NT2/D1 (cell line): ENCODE measurements at regions not wholly inside any gene's neighbourhood (a gene's known extent, or its start where the extent isn't known, plus 50 kb on each side); places are given as distances from the start of the nearest gene placed in this dataset.

Experiments
- DNase-seq: peaks from one replicate; pipeline ENCODE4 v3.0.0-alpha.2; 2011; ENCODE audit warnings: low read depth, low spot score
- H3K27me3 ChIP-seq: 2 replicates; pipeline ENCODE4 v1.6.0; 2011; ENCODE audit warnings: mild to moderate bottlenecking; ENCODE audit not compliant: insufficient read length, insufficient read depth
- H3K36me3 ChIP-seq: 2 replicates; pipeline ENCODE4 v1.6.1; 2011; ENCODE audit warnings: mild to moderate bottlenecking, low read length, mixed read lengths; ENCODE audit not compliant: insufficient read depth, insufficient read length
- H3K4me1 ChIP-seq: 2 replicates; pipeline ENCODE4 v1.5.1; 2011; ENCODE audit not compliant: insufficient read depth, insufficient read length
- H3K4me3 ChIP-seq: 2 replicates; pipeline ENCODE4 v1.5.1; 2011; ENCODE audit warnings: low read depth; ENCODE audit not compliant: insufficient read length
- H3K9ac ChIP-seq: 2 replicates; pipeline ENCODE4 v1.6.0; 2011; ENCODE audit warnings: low read depth; ENCODE audit not compliant: insufficient read length
- H3K9me3 ChIP-seq: 2 replicates; pipeline ENCODE4 v1.5.1; 2011; ENCODE audit warnings: mild to moderate bottlenecking, low read length; ENCODE audit not compliant: insufficient read depth
- SUZ12 ChIP-seq: IDR thresholded peaks from 2 replicates; pipeline ENCODE4 v1.6.1; 2011; ENCODE audit not compliant: insufficient read length, insufficient read depth; ENCODE audit errors: extremely low read depth
- YY1 ChIP-seq: IDR thresholded peaks from 2 replicates; pipeline ENCODE4 v1.6.1; 2011; ENCODE audit not compliant: insufficient read length, insufficient read depth
- ZNF274 ChIP-seq: IDR thresholded peaks from 2 replicates; pipeline ENCODE4 v1.6.1; 2011; ENCODE audit warnings: mild to moderate bottlenecking, low read depth, low read length

GRCh38 chr1:219050086-219050821 is 123.4 kb upstream of the LYPLAL1 start:
- no peak overlapping the region for H3K9ac ChIP-seq
- no peak for DNase-seq
- H3K9me3 ChIP-seq: no peaks in the 10 kb centered on the region
- H3K4me1 ChIP-seq: no peaks in the 10 kb centered on the region
- no peaks in the 10 kb centered on the region for H3K27me3 ChIP-seq
- no peak overlapping the region for H3K4me3 ChIP-seq
- TF ChIP-seq ZNF274 (no peak), YY1 (no peak), SUZ12 (no peak)
- H3K36me3 ChIP-seq: no peaks in the 10 kb centered on the region

GRCh38 chr1:219050822-219051125 is 122.9 kb upstream of the LYPLAL1 start:
- DNase-seq: no peak
- Histone ChIP-seq H3K4me1 (no peaks in the 10 kb centered on the region), H3K36me3 (no peaks in the 10 kb centered on the region), H3K9ac (no peak overlapping the region), H3K27me3 (no peaks in the 10 kb centered on the region), H3K9me3 (no peaks in the 10 kb centered on the region), H3K4me3 (no peak overlapping the region)
- TF ChIP-seq ZNF274 (no peak), SUZ12 (no peak), YY1 (no peak)

GRCh38 chr1:219051547-219051946 is 122.1 kb upstream of the LYPLAL1 start:
- Histone ChIP-seq H3K9ac (no peak overlapping the region), H3K27me3 (no peaks in the 10 kb centered on the region), H3K4me1 (no peaks in the 10 kb centered on the region), H3K9me3 (no peaks in the 10 kb centered on the region), H3K36me3 (no peaks in the 10 kb centered on the region), H3K4me3 (no peak overlapping the region)
- DNase-seq: no peak
- TF ChIP-seq SUZ12 (no peak), ZNF274 (no peak)

- no peaks in the 10 kb centered on the region for H3K27me3 ChIP-seq
- TF ChIP-seq YY1 (no peak), ZNF274 (no peak), SUZ12 (no peak)
Observed at GRCh38 chr1:219058891-219059820, 114.5 kb upstream of the LYPLAL1 start.

GRCh38 chr1:219060798-219061197 is 112.9 kb upstream of the LYPLAL1 start:
- H3K9ac ChIP-seq: no peak overlapping the region
- no peaks in the 10 kb centered on the region for H3K36me3 ChIP-seq
- no peaks in the 10 kb centered on the region for H3K4me1 ChIP-seq
- H3K9me3 ChIP-seq: peaks cover 7% of the 10 kb centered on the region; the same call in 1 of the 2 replicates
- no peak overlapping the region for H3K4me3 ChIP-seq
- no peaks in the 10 kb centered on the region for H3K27me3 ChIP-seq
- DNase-seq: no peak
- no peak for TF ChIP-seq SUZ12
- no peak for TF ChIP-seq YY1
- TF ChIP-seq ZNF274: no peak

More at GRCh38 chr1:219058891-219059820, 114.5 kb upstream of the LYPLAL1 start:
- H3K4me3 ChIP-seq: no peak overlapping the region
- no peaks in the 10 kb centered on the region for H3K4me1 ChIP-seq
- no peaks in the 10 kb centered on the region for H3K36me3 ChIP-seq
- no peak overlapping the region for H3K9ac ChIP-seq
- H3K9me3 ChIP-seq: peaks cover 7% of the 10 kb centered on the region; the same call in 1 of the 2 replicates
- DNase-seq: no peak

GRCh38 chr1:219062161-219062560 is 111.5 kb upstream of the LYPLAL1 start:
- no peaks in the 10 kb centered on the region for H3K27me3 ChIP-seq
- DNase-seq: no peak
- H3K9me3 ChIP-seq: peaks cover 6% of the 10 kb centered on the region; the same call in 1 of the 2 replicates
- TF ChIP-seq SUZ12 (no peak), YY1 (no peak), ZNF274 (no peak)
- no peak overlapping the region for H3K9ac ChIP-seq
- no peaks in the 10 kb centered on the region for H3K36me3 ChIP-seq
- H3K4me1 ChIP-seq: no peaks in the 10 kb centered on the region
- H3K4me3 ChIP-seq: no peak overlapping the region

GRCh38 chr1:219066098-219066497 is 107.6 kb upstream of the LYPLAL1 start:
- H3K27me3 ChIP-seq: no peaks in the 10 kb centered on the region
- no peak for DNase-seq
- H3K9me3 ChIP-seq: no peaks in the 10 kb centered on the region
- H3K9ac ChIP-seq: no peak overlapping the region
- no peak overlapping the region for H3K4me3 ChIP-seq
- H3K36me3 ChIP-seq: no peaks in the 10 kb centered on the region
- no peaks in the 10 kb centered on the region for H3K4me1 ChIP-seq
- TF ChIP-seq ZNF274 (no peak), YY1 (no peak), SUZ12 (no peak)
